Activated CD4-positive, alpha-beta T cell treated with anti-CD3 and anti-CD28 coated beads, Interleukin-2, amount 50 U/mL, for 48 hours (primary cell): ENCODE measurements at regions not wholly inside any gene's neighbourhood (a gene's known extent, or its start where the extent isn't known, plus 50 kb on each side); places are given as distances from the start of the nearest gene placed in this dataset.
"Not testable (repeated sequence)": the region's sequence is repeated elsewhere in the genome, so short reads cannot be mapped to it uniquely, and the experiment has no call there.

Source experiments
- DNase-seq, 2 experiments: peaks; one replicate each; pipeline ENCODE4 v3.0.0-alpha.2; 2020

GRCh38 chr18:28281400-28281799 is 104.5 kb upstream of the CDH2 start:
- DNase-seq = no peak

- DNase-seq = no peak
Observed at GRCh38 chr18:28269750-28270149, 92.8 kb upstream of the CDH2 start.

- DNase-seq = no peak
Observed at GRCh38 chr18:28267878-28268625, 91.1 kb upstream of the CDH2 start.

GRCh38 chr18:28267276-28267675 is 90.3 kb upstream of the CDH2 start:
- DNase-seq = no peak

GRCh38 chr18:28256166-28256565 is 79.2 kb upstream of the CDH2 start:
- no peak for DNase-seq

GRCh38 chr18:28248653-28249052 is 71.7 kb upstream of the CDH2 start:
- DNase-seq = no peak

GRCh38 chr18:28240626-28241025 is 63.7 kb upstream of the CDH2 start:
- DNase-seq = not testable (repeated sequence)

GRCh38 chr18:28236487-28236886 is 59.6 kb upstream of the CDH2 start:
- DNase-seq = no peak
